H9 (cell line): ENCODE measurements at regions not wholly inside any gene's neighbourhood (a gene's known extent, or its start where the extent isn't known, plus 50 kb on each side); places are given as distances from the start of the nearest gene placed in this dataset.

Experiments used
- DNase-seq: peaks from one replicate; pipeline ENCODE4 v3.0.0-alpha.2; 2017
- H2AFZ ChIP-seq: one replicate; pipeline ENCODE4 v1.6.1; 2013; ENCODE audit warnings: mild to moderate bottlenecking, low read length, control low read depth, moderate library complexity
- H2AK5ac ChIP-seq: 2 replicates; pipeline ENCODE4 v1.6.1; 2013; ENCODE audit warnings: low read length, control low read depth, mixed read lengths; ENCODE audit not compliant: insufficient read length
- H2BK120ac ChIP-seq: one replicate; pipeline ENCODE4 v1.6.1; 2013; ENCODE audit warnings: low read depth, mild to moderate bottlenecking, low read length, control low read depth, inconsistent platforms; ENCODE audit not compliant: poor library complexity, severe bottlenecking
- H2BK12ac ChIP-seq: 2 replicates; pipeline ENCODE4 v1.6.1; 2013; ENCODE audit warnings: low read length, control low read depth, mixed read lengths, low read depth; ENCODE audit not compliant: insufficient read length
- H2BK15ac ChIP-seq: 2 replicates; pipeline ENCODE4 v1.6.1; 2013; ENCODE audit warnings: low read depth, low read length, control low read depth
- H2BK20ac ChIP-seq: one replicate; pipeline ENCODE4 v1.6.1; 2013; ENCODE audit warnings: low read depth, mild to moderate bottlenecking, low read length, control low read depth, inconsistent platforms; ENCODE audit not compliant: poor library complexity, severe bottlenecking
- H2BK5ac ChIP-seq: 2 replicates; pipeline ENCODE4 v1.6.1; 2013; ENCODE audit warnings: low read length, control low read depth, mixed read lengths; ENCODE audit not compliant: insufficient read length
- H3K14ac ChIP-seq: 2 replicates; pipeline ENCODE4 v1.6.1; 2013; ENCODE audit warnings: low read length, control low read depth; ENCODE audit not compliant: insufficient read depth
- H3K18ac ChIP-seq: 2 replicates; pipeline ENCODE4 v1.6.1; 2013; ENCODE audit warnings: low read depth, mild to moderate bottlenecking, mixed read lengths, low read length, control low read depth; ENCODE audit not compliant: insufficient read length
- H3K23ac ChIP-seq: 2 replicates; pipeline ENCODE4 v1.6.1; 2013; ENCODE audit warnings: low read length, control low read depth, mixed read lengths, low read depth; ENCODE audit not compliant: insufficient read length
- H3K23me2 ChIP-seq: 2 replicates; pipeline ENCODE4 v1.6.1; 2013; ENCODE audit warnings: low read depth, mild to moderate bottlenecking, mixed read lengths, low read length, control low read depth; ENCODE audit not compliant: insufficient read length, poor library complexity, severe bottlenecking
- H3K27ac ChIP-seq: 2 replicates; pipeline ENCODE4 v1.5.1; 2013; ENCODE audit warnings: low read length, control low read depth, mixed read lengths, low read depth; ENCODE audit not compliant: insufficient read length
- H3K27me3 ChIP-seq: 2 replicates; pipeline ENCODE4 v1.6.1; 2013; ENCODE audit warnings: low read length, control low read depth, inconsistent platforms; ENCODE audit not compliant: insufficient read depth
- H3K4ac ChIP-seq: 2 replicates; pipeline ENCODE4 v1.6.1; 2013; ENCODE audit warnings: low read depth, mild to moderate bottlenecking, control low read depth, inconsistent platforms, low read length, moderate library complexity
- H3K4me1 ChIP-seq: 2 replicates; pipeline ENCODE4 v1.6.1; 2013; ENCODE audit warnings: low read length, control low read depth, inconsistent platforms; ENCODE audit not compliant: insufficient read depth
- H3K4me2 ChIP-seq: 2 replicates; pipeline ENCODE4 v1.6.1; 2013; ENCODE audit warnings: low read length, control low read depth, mixed read lengths; ENCODE audit not compliant: insufficient read length, insufficient read depth
- H3K56ac ChIP-seq: 2 replicates; pipeline ENCODE4 v1.6.1; 2013; ENCODE audit warnings: low read depth, mild to moderate bottlenecking, mixed read lengths, low read length, control low read depth; ENCODE audit not compliant: insufficient read length
- H3K79me1 ChIP-seq: 2 replicates; pipeline ENCODE4 v1.6.1; 2013; ENCODE audit warnings: low read depth, mild to moderate bottlenecking, moderate library complexity, low read length, control low read depth, inconsistent platforms; ENCODE audit not compliant: insufficient read depth, poor library complexity, severe bottlenecking
- H3K79me2 ChIP-seq: 2 replicates; pipeline ENCODE4 v1.6.1; 2013; ENCODE audit warnings: low read length, control low read depth, inconsistent platforms; ENCODE audit not compliant: insufficient read depth
- H3K9ac ChIP-seq: 2 replicates; pipeline ENCODE4 v1.6.1; 2013; ENCODE audit warnings: low read length, control low read depth, mixed read lengths; ENCODE audit not compliant: insufficient read length; ENCODE audit errors: extremely low read depth
- H3K9me3 ChIP-seq: one replicate; pipeline ENCODE4 v1.6.1; 2013; ENCODE audit warnings: low read depth, low read length, inconsistent platforms; ENCODE audit not compliant: control insufficient read depth
- H3T11ph ChIP-seq: one replicate; pipeline ENCODE4 v1.6.1; 2013; ENCODE audit warnings: mild to moderate bottlenecking, low read length, control low read depth, inconsistent platforms
- H4K20me1 ChIP-seq: one replicate; pipeline ENCODE4 v1.6.1; 2013; ENCODE audit not compliant: control insufficient read depth, insufficient read length, insufficient read depth
- H4K5ac ChIP-seq: 2 replicates; pipeline ENCODE4 v1.6.1; 2013; ENCODE audit warnings: low read depth, mild to moderate bottlenecking, mixed read lengths, low read length, control low read depth; ENCODE audit not compliant: insufficient read length
- H4K8ac ChIP-seq: replicated peaks from 2 replicates; pipeline ENCODE4 v1.6.1; 2013; ENCODE audit warnings: low read length, control low read depth, mixed read lengths, low read depth; ENCODE audit not compliant: insufficient read length
- H4K91ac ChIP-seq: 2 replicates; pipeline ENCODE4 v1.6.1; 2013; ENCODE audit warnings: low read depth, mild to moderate bottlenecking, moderate library complexity, mixed read lengths, low read length, control low read depth; ENCODE audit not compliant: insufficient read length
- H3K27ac Mint-ChIP-seq, 3 experiments: 2 replicates in 2 of 3; 3 replicates in 1 of 3; pipeline ENCODE4 v1.8.0; 2020 to 2021; ENCODE audit warnings: mixed read lengths in 3 of 3, mild to moderate bottlenecking in 1 of 3, moderate library complexity in 1 of 3
- H3K27me3 Mint-ChIP-seq: 2 replicates; pipeline ENCODE4 v1.8.0; 2021; ENCODE audit warnings: low read depth, mild to moderate bottlenecking, moderate library complexity, mixed read lengths
- H3K36me3 Mint-ChIP-seq, 3 experiments: 2 replicates in 2 of 3; 3 replicates in 1 of 3; pipeline ENCODE4 v1.8.0; 2020 to 2021; ENCODE audit warnings: low read depth in 3 of 3, mixed read lengths in 3 of 3; ENCODE audit not compliant: insufficient read depth in 1 of 3
- H3K4me1 Mint-ChIP-seq, 2 experiments: 2 replicates each; pipeline ENCODE4 v1.8.0; 2020; ENCODE audit warnings: mixed read lengths in 2 of 2
- H3K4me3 Mint-ChIP-seq, 2 experiments: 2 replicates in 1 of 2; 3 replicates in 1 of 2; pipeline ENCODE4 v1.8.0; 2020 to 2021; ENCODE audit warnings: mild to moderate bottlenecking in 2 of 2, mixed read lengths in 2 of 2, moderate library complexity in 1 of 2
- H3K9me3 Mint-ChIP-seq, 2 experiments: 2 replicates in 1 of 2; 3 replicates in 1 of 2; pipeline ENCODE4 v1.8.0; 2020; ENCODE audit warnings: mild to moderate bottlenecking in 2 of 2, mixed read lengths in 2 of 2, moderate library complexity in 1 of 2
- TF ChIP-seq, protein P1 (sequence below): fragments of 200-600 bp; sonication (generic); conservative IDR thresholded peaks from 3 replicates; pipeline ENCODE4 v1.8.0; 2021; ENCODE audit warnings: antibody characterized with exemption, mild to moderate bottlenecking

DNA sequence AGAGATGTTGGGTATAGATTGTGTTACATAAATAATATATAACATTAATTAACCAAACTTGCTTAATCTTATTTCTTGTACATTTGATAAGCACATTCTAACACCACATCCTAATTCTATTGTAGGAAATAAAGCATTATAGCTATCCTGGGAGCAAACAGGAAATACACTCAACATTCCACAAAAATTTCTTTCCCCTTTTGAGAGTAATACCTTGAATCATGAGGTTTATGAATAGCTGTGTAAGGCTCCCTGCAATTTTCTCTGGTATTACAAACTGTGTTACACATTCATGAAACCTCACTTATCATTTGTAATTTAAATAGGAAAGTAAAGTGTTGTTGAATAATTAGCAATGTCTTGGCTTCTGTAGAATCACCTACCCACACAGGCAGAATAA is 95.1 kb downstream of the TMEM47 start:
- no peaks in the 10 kb centered on the region for H3K79me1 ChIP-seq
- no peak overlapping the region for H3T11ph ChIP-seq
- H2BK120ac ChIP-seq = no peak overlapping the region
- Mint-ChIP-seq H3K27ac (no peak overlapping the region), H3K27me3 (peaks cover 4% of the 10 kb centered on the region), H3K4me3 (no peak overlapping the region), H3K9me3 (peaks cover 3 to 43% of the 10 kb centered on the region in 2 experiments; a peak in 4 of 5 replicates), H3K4me1 (peaks cover 76 to 85% of the 10 kb centered on the region in 2 experiments), H3K36me3 (no peaks in the 10 kb centered on the region; a peak in 2 of 7 replicates)
- TF ChIP-seq, protein P1, sequence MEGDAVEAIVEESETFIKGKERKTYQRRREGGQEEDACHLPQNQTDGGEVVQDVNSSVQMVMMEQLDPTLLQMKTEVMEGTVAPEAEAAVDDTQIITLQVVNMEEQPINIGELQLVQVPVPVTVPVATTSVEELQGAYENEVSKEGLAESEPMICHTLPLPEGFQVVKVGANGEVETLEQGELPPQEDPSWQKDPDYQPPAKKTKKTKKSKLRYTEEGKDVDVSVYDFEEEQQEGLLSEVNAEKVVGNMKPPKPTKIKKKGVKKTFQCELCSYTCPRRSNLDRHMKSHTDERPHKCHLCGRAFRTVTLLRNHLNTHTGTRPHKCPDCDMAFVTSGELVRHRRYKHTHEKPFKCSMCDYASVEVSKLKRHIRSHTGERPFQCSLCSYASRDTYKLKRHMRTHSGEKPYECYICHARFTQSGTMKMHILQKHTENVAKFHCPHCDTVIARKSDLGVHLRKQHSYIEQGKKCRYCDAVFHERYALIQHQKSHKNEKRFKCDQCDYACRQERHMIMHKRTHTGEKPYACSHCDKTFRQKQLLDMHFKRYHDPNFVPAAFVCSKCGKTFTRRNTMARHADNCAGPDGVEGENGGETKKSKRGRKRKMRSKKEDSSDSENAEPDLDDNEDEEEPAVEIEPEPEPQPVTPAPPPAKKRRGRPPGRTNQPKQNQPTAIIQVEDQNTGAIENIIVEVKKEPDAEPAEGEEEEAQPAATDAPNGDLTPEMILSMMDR = no peak
- DNase-seq = no peak
- no peak overlapping the region for H3K4ac ChIP-seq
- no peak overlapping the region for H2BK5ac ChIP-seq
- H3K79me2 ChIP-seq = no peaks in the 10 kb centered on the region
- H3K9ac ChIP-seq = no peak overlapping the region
- no peaks in the 10 kb centered on the region for H3K9me3 ChIP-seq
- H3K23ac ChIP-seq = no peak overlapping the region
- H4K8ac ChIP-seq = no peak overlapping the region
- no peak overlapping the region for H3K4me2 ChIP-seq
- H4K20me1 ChIP-seq = no peaks in the 10 kb centered on the region
- H2BK12ac ChIP-seq = no peak overlapping the region
- no peak overlapping the region for H2BK15ac ChIP-seq
- H3K56ac ChIP-seq = no peak overlapping the region
- no peak overlapping the region for H2AK5ac ChIP-seq
- peaks cover 14% of the 10 kb centered on the region; the same call in 1 of the 2 replicates for H3K4me1 ChIP-seq
- H2BK20ac ChIP-seq = no peak overlapping the region
- H3K23me2 ChIP-seq = no peaks in the 10 kb centered on the region
- no peak overlapping the region for H3K27ac ChIP-seq
- H3K27me3 ChIP-seq = no peaks in the 10 kb centered on the region
- no peak overlapping the region for H4K91ac ChIP-seq
- H4K5ac ChIP-seq = no peak overlapping the region
- H3K14ac ChIP-seq = no peak overlapping the region
- no peak overlapping the region for H2AFZ ChIP-seq
- no peak overlapping the region for H3K18ac ChIP-seq
